KOPT-K1 (cell line): ENCODE measurements at regions not wholly inside any gene's neighbourhood (a gene's known extent, or its start where the extent isn't known, plus 50 kb on each side); places are given as distances from the start of the nearest gene placed in this dataset.

Source experiments
- H3K27ac ChIP-seq: fragments of 200-600 bp; sonication (generic); 2 replicates; pipeline ENCODE4 v1.5.1; 2016; ENCODE audit warnings: antibody characterized with exemption, mild to moderate bottlenecking, low read depth, low read length; ENCODE audit not compliant: poor library complexity, severe bottlenecking
- H3K36me3 ChIP-seq: fragments of 200-600 bp; sonication (generic); 2 replicates; pipeline ENCODE4 v1.5.1; 2017; ENCODE audit warnings: antibody characterized with exemption, mild to moderate bottlenecking, low read length, moderate library complexity; ENCODE audit not compliant: insufficient read depth
- H3K9me3 ChIP-seq: fragments of 200-600 bp; sonication (generic); 2 replicates; pipeline ENCODE4 v1.5.1; 2017; ENCODE audit warnings: antibody characterized with exemption, low read length, mild to moderate bottlenecking; ENCODE audit not compliant: insufficient read depth, poor library complexity, severe bottlenecking

DNA sequence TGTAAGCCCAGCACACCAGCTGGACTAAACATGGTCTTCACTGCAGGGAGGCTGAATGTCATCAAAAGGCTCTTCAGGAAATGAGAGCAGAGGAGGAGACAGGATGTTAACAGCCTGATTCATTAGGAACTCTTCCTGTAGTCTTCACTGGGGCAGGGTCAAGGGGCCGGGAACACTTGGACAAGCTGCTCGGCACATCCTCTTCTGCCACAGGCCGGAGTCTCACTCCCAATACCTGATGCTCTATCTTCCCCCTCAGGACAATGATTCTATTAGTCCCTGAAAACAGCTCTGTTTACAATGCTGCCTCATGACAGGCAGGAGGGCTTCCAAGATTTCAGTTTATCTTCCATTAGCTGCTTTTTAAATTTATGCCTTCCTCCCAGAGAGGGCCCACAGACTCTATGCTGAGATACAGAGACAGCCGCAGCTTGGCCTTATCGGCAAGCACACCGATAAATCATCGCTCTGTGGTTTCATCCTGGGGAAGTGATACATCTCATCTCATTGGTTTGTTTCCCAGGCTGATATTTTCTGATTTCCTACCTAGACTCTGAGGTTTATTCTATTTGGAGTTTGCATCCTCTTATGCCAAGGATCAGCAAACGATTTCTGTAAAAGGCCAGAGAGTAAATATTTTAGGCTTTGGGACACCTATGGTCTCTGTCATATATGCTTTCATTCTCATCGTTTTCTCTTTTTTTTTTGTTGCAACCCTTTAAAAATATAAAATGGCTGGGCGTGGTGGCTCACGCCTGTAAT lies 214.0 kb upstream of the ASIC2 start:
- H3K36me3 ChIP-seq = no peaks in the 10 kb centered on the region
- H3K9me3 ChIP-seq = no peaks in the 10 kb centered on the region
- no peak overlapping the region for H3K27ac ChIP-seq

- no peaks in the 10 kb centered on the region for H3K36me3 ChIP-seq
- H3K27ac ChIP-seq = no peak overlapping the region
- H3K9me3 ChIP-seq = no peaks in the 10 kb centered on the region
Measured at GRCh38 chr17:33508215-33508614, 215.1 kb upstream of the ASIC2 start.

GRCh38 chr17:33509331-33509730 lies 216.2 kb upstream of the ASIC2 start:
- H3K27ac ChIP-seq = no peak overlapping the region
- H3K36me3 ChIP-seq = no peaks in the 10 kb centered on the region
- H3K9me3 ChIP-seq = no peaks in the 10 kb centered on the region

DNA sequence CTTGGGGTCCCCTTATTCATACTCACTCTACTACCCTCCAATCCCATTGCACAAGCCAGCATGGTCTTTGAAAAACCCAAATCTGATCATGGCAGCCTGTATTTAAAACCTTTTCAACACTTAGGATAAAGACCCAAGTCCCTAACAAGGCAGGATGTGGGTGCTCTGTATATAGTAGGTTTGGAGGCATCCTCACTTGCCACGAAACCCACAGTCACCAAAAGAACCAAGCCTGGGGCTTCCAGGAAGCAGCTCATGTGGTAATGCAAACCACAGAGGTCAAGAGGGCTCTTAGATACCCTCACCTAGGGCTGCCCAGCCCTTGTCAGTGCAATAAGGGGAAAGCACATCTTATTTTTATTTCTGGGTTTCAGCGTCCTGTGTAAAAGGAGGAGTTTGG lies 218.6 kb upstream of the ASIC2 start:
- Histone ChIP-seq H3K9me3 (no peaks in the 10 kb centered on the region), H3K27ac (no peak overlapping the region), H3K36me3 (no peaks in the 10 kb centered on the region)

DNA sequence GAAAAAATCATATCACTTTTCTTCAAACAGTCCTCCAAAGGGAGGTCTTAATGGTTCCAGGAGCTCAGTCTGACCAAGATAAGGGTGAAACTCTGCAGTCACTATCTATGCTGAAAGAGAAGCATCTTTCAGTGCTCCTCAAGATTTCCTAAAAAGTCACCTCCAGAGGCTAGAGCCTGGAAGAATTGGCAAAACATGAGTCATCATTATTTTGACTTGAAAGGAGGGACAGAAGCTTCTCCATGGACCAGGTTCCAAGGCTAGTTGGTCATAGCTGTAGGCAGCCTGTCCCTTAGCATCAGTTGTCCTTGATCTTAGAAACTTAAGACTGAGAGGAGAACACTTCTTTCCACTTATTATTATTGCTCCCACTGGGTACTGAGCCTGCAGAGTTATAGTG lies 219.0 kb upstream of the ASIC2 start:
- Histone ChIP-seq H3K27ac (no peak overlapping the region), H3K36me3 (no peaks in the 10 kb centered on the region)

DNA sequence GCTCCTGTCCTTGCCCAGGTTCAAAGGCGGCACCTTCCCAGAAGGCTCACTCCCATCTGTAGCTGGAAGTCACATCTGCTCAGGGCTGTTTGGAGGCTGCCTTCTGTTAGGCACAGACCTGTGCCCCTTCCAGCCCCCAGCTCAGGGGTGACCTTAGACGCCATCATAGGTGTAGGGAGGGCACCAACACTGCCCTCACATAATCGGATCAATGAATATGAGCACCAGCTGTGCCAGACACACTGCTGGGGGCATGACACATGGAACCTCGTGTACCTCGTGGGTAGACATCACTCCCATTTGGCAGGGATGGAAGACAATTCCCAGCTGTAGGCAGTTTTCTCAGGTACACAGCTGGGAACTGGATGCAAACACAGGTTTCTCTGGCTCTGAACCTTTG lies 220.7 kb upstream of the ASIC2 start:
- Histone ChIP-seq H3K9me3 (no peaks in the 10 kb centered on the region), H3K27ac (no peak overlapping the region), H3K36me3 (no peaks in the 10 kb centered on the region)

More for the DNA sequence above, 219.0 kb upstream of the ASIC2 start:
- no peaks in the 10 kb centered on the region for H3K9me3 ChIP-seq

- Histone ChIP-seq H3K36me3 (no peaks in the 10 kb centered on the region), H3K27ac (no peak overlapping the region), H3K9me3 (no peaks in the 10 kb centered on the region)
Measured at GRCh38 chr17:33514369-33514768, 221.3 kb upstream of the ASIC2 start.

- Histone ChIP-seq H3K9me3 (no peaks in the 10 kb centered on the region), H3K27ac (no peak overlapping the region), H3K36me3 (no peaks in the 10 kb centered on the region)
Measured at GRCh38 chr17:33515974-33516373, 222.9 kb upstream of the ASIC2 start.

- no peak overlapping the region for H3K27ac ChIP-seq
- H3K36me3 ChIP-seq = no peaks in the 10 kb centered on the region
- no peaks in the 10 kb centered on the region for H3K9me3 ChIP-seq
Measured at GRCh38 chr17:33516645-33517044, 223.6 kb upstream of the ASIC2 start.

DNA sequence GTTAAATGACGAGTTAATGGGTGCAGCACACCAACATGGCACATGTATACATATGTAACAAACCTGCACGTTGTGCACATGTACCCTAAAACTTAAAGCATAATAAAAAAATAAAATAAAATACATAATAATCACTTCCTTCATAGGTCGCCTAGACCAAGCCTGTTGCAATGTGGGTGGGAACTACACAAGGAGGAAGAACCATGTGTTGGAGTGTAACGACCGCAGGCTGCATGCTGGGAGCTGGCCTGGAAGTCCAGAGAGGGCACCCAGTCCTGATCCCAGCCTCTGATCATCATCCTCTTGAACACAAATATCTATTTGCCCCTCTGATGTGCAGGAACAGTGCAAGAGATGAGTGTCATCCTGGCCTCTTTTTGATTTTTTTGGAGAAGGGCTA lies 224.7 kb upstream of the ASIC2 start:
- Histone ChIP-seq H3K36me3 (no peaks in the 10 kb centered on the region), H3K9me3 (no peaks in the 10 kb centered on the region), H3K27ac (no peak overlapping the region)

DNA sequence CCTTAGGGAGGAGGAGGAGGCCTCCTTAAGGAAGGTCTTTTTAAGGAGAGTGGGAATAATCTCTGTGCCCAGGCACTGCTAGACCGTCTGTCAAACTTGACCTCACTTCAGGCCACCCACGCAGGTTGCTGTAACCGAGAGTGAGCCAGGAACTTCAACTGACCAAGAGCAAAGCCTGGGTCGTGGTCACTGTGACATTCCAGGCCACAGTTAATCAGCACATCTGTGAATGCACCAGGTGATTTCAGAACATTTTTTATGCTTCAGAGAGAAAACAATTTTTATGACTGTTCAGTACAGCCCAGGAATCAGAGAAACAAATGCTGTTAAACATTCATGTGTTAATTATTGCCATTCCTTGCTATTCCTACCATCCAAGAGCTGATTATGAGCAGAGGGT lies 226.6 kb upstream of the ASIC2 start:
- H3K36me3 ChIP-seq = no peaks in the 10 kb centered on the region
- H3K27ac ChIP-seq = no peak overlapping the region
- H3K9me3 ChIP-seq = no peaks in the 10 kb centered on the region

DNA sequence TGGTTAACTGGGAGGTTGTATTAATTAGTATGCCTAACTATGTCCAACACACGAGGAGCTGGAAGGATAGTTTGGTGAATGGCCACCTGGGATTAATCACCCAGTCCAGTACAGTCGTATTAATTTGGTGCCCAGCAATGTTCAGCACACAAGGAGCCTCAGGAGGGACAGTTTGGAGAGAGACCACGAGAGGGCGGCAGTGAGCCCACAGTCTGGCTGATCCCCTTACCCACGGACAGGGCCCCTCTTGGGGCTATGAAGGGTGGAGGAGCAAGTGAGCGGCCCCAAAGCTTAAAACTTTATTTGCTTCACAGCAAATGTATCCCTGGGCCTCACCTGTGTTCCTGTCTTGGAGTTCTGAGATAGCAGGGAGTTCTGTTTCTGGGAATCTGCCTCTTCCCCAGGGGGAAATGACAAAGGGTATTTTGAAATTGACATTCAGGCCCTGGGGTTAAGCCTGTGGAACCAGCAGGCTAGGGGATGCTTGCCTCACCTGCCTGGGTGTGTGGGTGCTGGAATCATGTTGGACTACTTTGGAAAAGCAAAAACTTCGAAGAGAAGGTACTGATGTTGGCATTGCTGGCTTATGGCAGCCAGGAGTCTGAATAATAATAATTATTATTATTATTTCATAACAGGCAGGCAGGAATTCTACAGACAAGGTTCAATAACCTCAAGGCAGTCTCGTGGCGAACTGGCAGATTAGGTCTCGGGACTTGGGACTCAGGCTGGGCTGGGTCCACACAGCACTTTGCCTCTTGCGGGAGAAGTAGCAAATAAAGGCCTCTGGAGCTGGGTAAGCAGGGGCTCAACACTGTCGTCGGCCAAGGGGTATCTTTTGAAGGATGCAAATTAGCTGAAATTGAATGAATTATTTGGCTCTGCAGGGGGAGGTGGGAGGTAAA lies 227.6 kb upstream of the ASIC2 start:
- no peak overlapping the region for H3K27ac ChIP-seq
- no peaks in the 10 kb centered on the region for H3K36me3 ChIP-seq
- no peaks in the 10 kb centered on the region for H3K9me3 ChIP-seq

- Histone ChIP-seq H3K36me3 (no peaks in the 10 kb centered on the region), H3K27ac (no peak overlapping the region), H3K9me3 (no peaks in the 10 kb centered on the region)
Measured at GRCh38 chr17:33521784-33522183, 228.7 kb upstream of the ASIC2 start.

- H3K9me3 ChIP-seq = peaks cover 8% of the 10 kb centered on the region
- H3K36me3 ChIP-seq = no peaks in the 10 kb centered on the region
- H3K27ac ChIP-seq = no peak overlapping the region
Measured at GRCh38 chr17:33522623-33523022, 229.5 kb upstream of the ASIC2 start.

GRCh38 chr17:33523577-33523981 lies 230.5 kb upstream of the ASIC2 start:
- no peaks in the 10 kb centered on the region for H3K36me3 ChIP-seq
- H3K27ac ChIP-seq = no peak overlapping the region
- H3K9me3 ChIP-seq = peaks cover 9% of the 10 kb centered on the region
